ENCODE measurements at regions not wholly inside any gene's neighbourhood (a gene's known extent, or its start where the extent isn't known, plus 50 kb on each side); places are given as distances from the start of the nearest gene placed in this dataset.

DNA sequence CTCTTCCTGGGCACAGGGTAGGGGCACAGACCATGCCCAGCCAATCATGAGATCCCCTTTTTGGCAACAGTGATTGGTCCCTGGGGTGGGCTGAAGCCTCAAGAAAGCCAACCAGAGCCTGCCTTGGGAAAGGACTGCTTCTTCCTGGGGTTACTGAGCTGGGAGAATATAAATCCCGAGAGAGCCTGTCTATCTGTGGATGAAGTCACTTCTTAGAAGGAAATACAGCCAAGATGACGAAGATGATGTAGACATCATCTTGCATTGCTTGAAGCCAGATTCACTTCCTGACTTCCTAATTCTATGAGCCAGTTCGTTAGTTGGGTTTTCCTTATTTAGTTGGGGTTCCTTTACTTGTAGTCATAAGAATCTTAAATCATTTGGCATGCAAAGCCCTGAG, 50.1 kb upstream of the PWWP2A start:
- intact Hi-C loops (cut with DNase I; ENCODE audit: low total_unique reads), result no loop called here
- WGBS, 5 donors, result 49 to 79% (median 71%) methylated on average over 3 of the region's 3 CpGs

More for the DNA sequence above, 50.1 kb upstream of the PWWP2A start:
- DNase-seq, result no peak
- Histone ChIP-seq H3K4me1 (peaks cover 14 to 18% (median 17%) of the 10 kb centered on the region in 4 donors), H3K4me3 (no peak overlapping the region), H3K27ac (peak overlapping the region in 3 of 5 donors; percentile 30 to 58 (median 52)), H3K27me3 (no peaks in the 10 kb centered on the region), H3K36me3 (no peaks in the 10 kb centered on the region), H3K9me3 (no peaks in the 10 kb centered on the region)
- no peak for TF ChIP-seq POLR2AphosphoS5 (IDR thresholded peaks at IDR 0.05)
- TF ChIP-seq, protein P1, sequence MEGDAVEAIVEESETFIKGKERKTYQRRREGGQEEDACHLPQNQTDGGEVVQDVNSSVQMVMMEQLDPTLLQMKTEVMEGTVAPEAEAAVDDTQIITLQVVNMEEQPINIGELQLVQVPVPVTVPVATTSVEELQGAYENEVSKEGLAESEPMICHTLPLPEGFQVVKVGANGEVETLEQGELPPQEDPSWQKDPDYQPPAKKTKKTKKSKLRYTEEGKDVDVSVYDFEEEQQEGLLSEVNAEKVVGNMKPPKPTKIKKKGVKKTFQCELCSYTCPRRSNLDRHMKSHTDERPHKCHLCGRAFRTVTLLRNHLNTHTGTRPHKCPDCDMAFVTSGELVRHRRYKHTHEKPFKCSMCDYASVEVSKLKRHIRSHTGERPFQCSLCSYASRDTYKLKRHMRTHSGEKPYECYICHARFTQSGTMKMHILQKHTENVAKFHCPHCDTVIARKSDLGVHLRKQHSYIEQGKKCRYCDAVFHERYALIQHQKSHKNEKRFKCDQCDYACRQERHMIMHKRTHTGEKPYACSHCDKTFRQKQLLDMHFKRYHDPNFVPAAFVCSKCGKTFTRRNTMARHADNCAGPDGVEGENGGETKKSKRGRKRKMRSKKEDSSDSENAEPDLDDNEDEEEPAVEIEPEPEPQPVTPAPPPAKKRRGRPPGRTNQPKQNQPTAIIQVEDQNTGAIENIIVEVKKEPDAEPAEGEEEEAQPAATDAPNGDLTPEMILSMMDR (IDR thresholded peaks at IDR 0.05), result no peak
- no peak for TF ChIP-seq POLR2A (IDR thresholded peaks at IDR 0.05)
- no peak for TF ChIP-seq EP300 (IDR thresholded peaks at IDR 0.05)
